ENCODE measurements at regions not wholly inside any gene's neighbourhood (a gene's known extent, or its start where the extent isn't known, plus 50 kb on each side); places are given as distances from the start of the nearest gene placed in this dataset.

DNA sequence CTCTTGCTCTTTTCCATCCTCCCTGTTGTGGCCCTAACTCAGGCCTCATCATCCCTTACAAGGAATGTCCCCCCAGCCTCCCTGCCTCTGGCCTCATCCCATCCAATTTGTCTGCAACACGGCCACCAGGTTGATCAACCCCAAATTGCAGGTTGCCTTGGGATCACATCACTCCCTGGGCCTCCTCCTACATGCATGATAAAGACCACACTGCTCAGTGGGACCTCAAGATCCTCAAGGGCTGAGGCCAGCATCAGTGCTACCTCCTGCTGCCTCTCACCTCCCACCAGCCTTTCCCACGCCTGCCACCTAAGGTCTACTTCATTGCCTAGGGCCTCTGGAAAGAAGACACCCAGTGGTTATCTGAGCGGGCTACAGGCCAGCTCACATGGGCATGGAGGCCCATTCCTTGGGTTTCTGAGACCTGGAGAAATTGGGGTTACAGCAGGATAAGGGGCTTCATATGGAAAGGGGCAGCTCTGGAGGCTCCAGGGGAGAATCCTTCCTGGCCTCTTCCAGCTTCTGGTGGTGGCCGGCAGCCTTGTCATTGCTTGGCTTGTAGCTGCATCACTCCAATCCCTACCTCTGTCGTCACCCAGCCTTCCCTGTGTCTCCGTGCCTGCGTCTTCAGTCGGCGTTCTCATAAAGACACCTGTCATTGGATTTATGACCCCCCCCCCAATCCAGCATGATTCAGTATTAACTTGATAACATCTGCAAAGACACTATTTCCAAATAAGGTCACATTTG lies 60.5 kb downstream of the KLHDC7A start:
- TF ChIP-seq POLR2A (IDR thresholded peaks at IDR 0.05; ENCODE audit: low read length) (no peak), GATA1 (IDR thresholded peaks at IDR 0.05; ENCODE audit: low read depth, low read length) (no peak)
